OCI-LY1 (cell line): ENCODE measurements at regions not wholly inside any gene's neighbourhood (a gene's known extent, or its start where the extent isn't known, plus 50 kb on each side); places are given as distances from the start of the nearest gene placed in this dataset.
"Not testable (repeated sequence)": the region's sequence is repeated elsewhere in the genome, so short reads cannot be mapped to it uniquely, and the experiment has no call there.

Experiments used
- H2AFZ ChIP-seq: fragments of 200-600 bp; sonication (generic), shearing (Covaris generic); 2 replicates; pipeline ENCODE4 v1.6.0; 2014; ENCODE audit warnings: antibody characterized with exemption, mild to moderate bottlenecking, low read length
- H3F3A ChIP-seq: fragments of 200-600 bp; sonication (generic), shearing (Covaris generic); 2 replicates; pipeline ENCODE4 v1.6.0; 2014; ENCODE audit warnings: mild to moderate bottlenecking, antibody characterized with exemption, low read length, moderate library complexity; ENCODE audit not compliant: insufficient read depth
- H3K27ac ChIP-seq: fragments of 200-600 bp; sonication (generic); 2 replicates; pipeline ENCODE4 v1.5.1; 2014; ENCODE audit warnings: low read length, mixed run types, mild to moderate bottlenecking, low read depth; ENCODE audit not compliant: poor library complexity, severe bottlenecking
- H3K27me3 ChIP-seq: fragments of 200-600 bp; sonication (generic); 2 replicates; pipeline ENCODE4 v1.6.0; 2014; ENCODE audit warnings: antibody characterized with exemption, mild to moderate bottlenecking, low read length, moderate library complexity; ENCODE audit not compliant: insufficient read depth
- H3K36me3 ChIP-seq: fragments of 200-600 bp; sonication (generic); 2 replicates; pipeline ENCODE4 v1.6.1; 2014; ENCODE audit warnings: mild to moderate bottlenecking, antibody characterized with exemption, low read length, moderate library complexity, mixed read lengths; ENCODE audit not compliant: insufficient read depth
- H3K4me1 ChIP-seq: fragments of 200-600 bp; sonication (generic); 2 replicates; pipeline ENCODE4 v1.5.1; 2014; ENCODE audit warnings: mild to moderate bottlenecking, low read length, moderate library complexity; ENCODE audit not compliant: insufficient read depth, severe bottlenecking
- H3K4me2 ChIP-seq: fragments of 200-600 bp; sonication (generic), shearing (Covaris generic); 2 replicates; pipeline ENCODE4 v1.6.1; 2014; ENCODE audit warnings: low read length
- H3K4me3 ChIP-seq: fragments of 200-600 bp; sonication (generic); 2 replicates; pipeline ENCODE4 v1.5.1; 2014; ENCODE audit warnings: low read length, low read depth, mild to moderate bottlenecking, mixed read lengths; ENCODE audit not compliant: poor library complexity, severe bottlenecking
- H3K79me2 ChIP-seq: fragments of 200-600 bp; shearing (Covaris generic); 2 replicates; pipeline ENCODE4 v1.6.1; 2016; ENCODE audit warnings: mixed run types, low read length, mixed read lengths; ENCODE audit not compliant: insufficient read depth
- H3K9ac ChIP-seq: fragments of 200-600 bp; sonication (generic), shearing (Covaris generic); 2 replicates; pipeline ENCODE4 v1.6.1; 2014; ENCODE audit warnings: mild to moderate bottlenecking, low read length, mixed read lengths
- H3K9me2 ChIP-seq: fragments of 200-600 bp; sonication (generic), shearing (Covaris generic); 2 replicates; pipeline ENCODE4 v1.6.1; 2014; ENCODE audit warnings: low read depth, mild to moderate bottlenecking, low read length, mixed read lengths
- H3K9me3 ChIP-seq: fragments of 200-600 bp; shearing (Covaris generic); 2 replicates; pipeline ENCODE4 v1.6.1; 2014; ENCODE audit warnings: low read length, mixed read lengths
- H4K20me1 ChIP-seq: fragments of 200-600 bp; sonication (generic), shearing (Covaris generic); 2 replicates; pipeline ENCODE4 v1.6.0; 2016; ENCODE audit warnings: mild to moderate bottlenecking, low read length; ENCODE audit not compliant: insufficient read depth
- EZH2 ChIP-seq: fragments of 200-600 bp; sonication (generic), shearing (Covaris generic); IDR thresholded peaks from 2 replicates; pipeline ENCODE4 v1.8.0; 2017; ENCODE audit warnings: borderline replicate concordance, mixed run types, mild to moderate bottlenecking, antibody characterized with exemption, low read length, moderate library complexity, mixed read lengths
- TF ChIP-seq, protein P1 (sequence below): fragments of 200-600 bp; sonication (generic), shearing (Covaris generic); IDR thresholded peaks from 2 replicates; pipeline ENCODE4 v1.5.1; 2017; ENCODE audit warnings: mild to moderate bottlenecking, antibody characterized with exemption, low read length, moderate library complexity, mixed read lengths

DNA sequence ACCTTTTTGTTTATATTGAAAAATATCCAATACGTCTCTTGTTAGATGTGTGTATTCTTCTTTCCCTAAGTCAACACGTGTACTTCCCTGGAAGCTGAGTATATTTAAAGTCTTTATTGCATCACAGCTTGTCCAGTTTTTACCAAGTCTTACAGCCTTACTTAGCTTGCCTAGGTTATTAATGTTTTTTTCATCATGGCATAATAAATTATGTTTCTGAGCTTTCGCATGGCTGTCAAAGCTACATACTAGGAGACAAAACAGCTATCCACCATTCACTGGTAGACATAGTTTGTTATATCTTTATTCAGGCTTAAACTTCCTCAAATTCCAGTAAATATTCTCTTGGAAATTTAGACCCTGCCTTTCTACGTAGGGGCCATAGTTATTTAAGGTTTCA is 224.2 kb downstream of the BCHE start:
- no peaks in the 10 kb centered on the region for H3K9me3 ChIP-seq
- no peak overlapping the region for H3K9ac ChIP-seq
- H4K20me1 ChIP-seq = no peaks in the 10 kb centered on the region
- H3K27ac ChIP-seq = no peak overlapping the region
- H3K79me2 ChIP-seq = no peaks in the 10 kb centered on the region
- no peaks in the 10 kb centered on the region for H3K27me3 ChIP-seq
- H3K4me1 ChIP-seq = no peaks in the 10 kb centered on the region
- H3K4me2 ChIP-seq = no peak overlapping the region
- TF ChIP-seq, protein P1, sequence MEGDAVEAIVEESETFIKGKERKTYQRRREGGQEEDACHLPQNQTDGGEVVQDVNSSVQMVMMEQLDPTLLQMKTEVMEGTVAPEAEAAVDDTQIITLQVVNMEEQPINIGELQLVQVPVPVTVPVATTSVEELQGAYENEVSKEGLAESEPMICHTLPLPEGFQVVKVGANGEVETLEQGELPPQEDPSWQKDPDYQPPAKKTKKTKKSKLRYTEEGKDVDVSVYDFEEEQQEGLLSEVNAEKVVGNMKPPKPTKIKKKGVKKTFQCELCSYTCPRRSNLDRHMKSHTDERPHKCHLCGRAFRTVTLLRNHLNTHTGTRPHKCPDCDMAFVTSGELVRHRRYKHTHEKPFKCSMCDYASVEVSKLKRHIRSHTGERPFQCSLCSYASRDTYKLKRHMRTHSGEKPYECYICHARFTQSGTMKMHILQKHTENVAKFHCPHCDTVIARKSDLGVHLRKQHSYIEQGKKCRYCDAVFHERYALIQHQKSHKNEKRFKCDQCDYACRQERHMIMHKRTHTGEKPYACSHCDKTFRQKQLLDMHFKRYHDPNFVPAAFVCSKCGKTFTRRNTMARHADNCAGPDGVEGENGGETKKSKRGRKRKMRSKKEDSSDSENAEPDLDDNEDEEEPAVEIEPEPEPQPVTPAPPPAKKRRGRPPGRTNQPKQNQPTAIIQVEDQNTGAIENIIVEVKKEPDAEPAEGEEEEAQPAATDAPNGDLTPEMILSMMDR = no peak
- TF ChIP-seq EZH2 = no peak
- no peak overlapping the region for H3K4me3 ChIP-seq
- H3F3A ChIP-seq = no peaks in the 10 kb centered on the region
- H2AFZ ChIP-seq = no peak overlapping the region
- H3K36me3 ChIP-seq = no peaks in the 10 kb centered on the region
- H3K9me2 ChIP-seq = 0 out of 2 replicates have a peak, but pooled peaks cover 2% of the 10 kb centered on the region

DNA sequence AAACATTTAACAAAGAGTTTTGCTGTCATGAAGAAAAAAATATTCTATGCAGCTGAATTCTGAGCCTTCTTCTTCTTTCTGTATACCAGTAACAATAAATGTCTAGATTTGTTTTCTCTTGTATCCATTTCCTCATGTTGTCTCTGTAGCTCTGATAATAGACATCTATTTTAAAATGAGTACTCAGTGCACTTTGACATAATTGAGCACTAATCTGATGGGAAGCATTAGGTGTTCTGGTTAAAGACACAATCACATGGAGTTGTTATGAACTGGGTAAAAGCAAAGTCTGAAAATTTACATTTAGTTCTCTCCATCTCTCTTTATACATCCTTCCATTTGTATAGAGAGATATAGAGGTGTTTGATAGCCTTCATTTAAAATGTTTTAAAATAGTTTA is 230.0 kb downstream of the BCHE start:
- Histone ChIP-seq H3K4me2 (no peak overlapping the region), H2AFZ (no peak overlapping the region), H4K20me1 (no peaks in the 10 kb centered on the region), H3K27me3 (no peaks in the 10 kb centered on the region), H3K4me3 (no peak overlapping the region), H3K4me1 (no peaks in the 10 kb centered on the region), H3K79me2 (no peaks in the 10 kb centered on the region), H3K9me2 (0 out of 2 replicates have a peak, but pooled peaks cover 2% of the 10 kb centered on the region), H3K9me3 (no peaks in the 10 kb centered on the region), H3K36me3 (no peaks in the 10 kb centered on the region), H3K9ac (no peak overlapping the region), H3F3A (peaks cover 1% of the 10 kb centered on the region; the same call in 1 of the 2 replicates), H3K27ac (no peak overlapping the region)
- TF ChIP-seq, protein P1 = no peak
- TF ChIP-seq EZH2 = no peak

DNA sequence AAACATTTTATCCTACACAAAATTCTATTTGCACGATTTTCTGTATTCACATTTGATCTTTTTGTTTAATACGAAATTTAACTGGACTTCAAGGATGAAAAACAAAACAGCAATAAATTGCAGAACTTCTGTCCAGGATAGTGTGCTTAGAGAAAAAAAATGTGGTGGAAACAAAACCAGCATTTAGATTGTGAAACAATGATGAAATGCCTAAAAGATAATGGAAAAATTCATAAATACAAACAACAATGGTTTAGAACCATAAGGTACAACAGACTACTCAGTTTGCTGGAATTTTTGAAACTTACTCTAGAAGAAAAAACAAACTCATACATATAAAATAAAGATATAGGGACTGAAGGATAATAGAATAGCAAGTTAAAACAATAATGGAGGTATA is 234.0 kb downstream of the BCHE start:
- no peaks in the 10 kb centered on the region for H3K27me3 ChIP-seq
- H3K4me1 ChIP-seq = no peaks in the 10 kb centered on the region
- H3K79me2 ChIP-seq = no peaks in the 10 kb centered on the region
- no peaks in the 10 kb centered on the region for H3K9me2 ChIP-seq
- TF ChIP-seq EZH2 = no peak
- TF ChIP-seq, protein P1 = no peak
- H3K4me2 ChIP-seq = no peak overlapping the region
- no peak overlapping the region for H3K4me3 ChIP-seq
- H2AFZ ChIP-seq = no peak overlapping the region
- H3K9me3 ChIP-seq = no peaks in the 10 kb centered on the region
- peaks cover 6% of the 10 kb centered on the region; the same call in 1 of the 2 replicates for H3F3A ChIP-seq
- H3K27ac ChIP-seq = no peak overlapping the region
- no peaks in the 10 kb centered on the region for H3K36me3 ChIP-seq
- H3K9ac ChIP-seq = no peak overlapping the region
- no peaks in the 10 kb centered on the region for H4K20me1 ChIP-seq

DNA sequence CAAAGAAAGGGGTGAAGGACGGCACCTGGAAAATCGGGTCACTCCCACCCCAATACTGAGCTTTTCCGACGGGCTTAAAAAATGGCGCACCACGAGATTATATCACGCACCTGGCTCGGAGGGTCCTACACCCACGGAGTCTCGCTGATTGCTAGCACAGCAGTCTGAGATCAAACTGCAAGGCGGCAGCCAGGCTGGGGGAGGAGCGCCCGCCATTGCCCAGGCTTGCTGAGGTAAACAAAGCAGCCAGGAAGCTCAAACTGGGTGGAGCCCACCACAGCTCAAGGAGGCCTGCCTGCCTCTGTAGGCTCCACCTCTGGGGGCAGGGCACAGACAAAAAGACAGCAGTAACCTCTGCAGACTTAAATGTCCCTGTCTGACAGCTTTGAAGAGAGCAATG is 264.7 kb downstream of the BCHE start:
- not testable (repeated sequence) for H3K27ac ChIP-seq

More for the DNA sequence above, 264.7 kb downstream of the BCHE start:
- not testable (repeated sequence) for H3F3A ChIP-seq, H3K4me2 ChIP-seq, H3K9me3 ChIP-seq, H3K9ac ChIP-seq, H4K20me1 ChIP-seq, H3K9me2 ChIP-seq, H3K36me3 ChIP-seq, H3K4me1 ChIP-seq, H3K27me3 ChIP-seq, H2AFZ ChIP-seq, H3K79me2 ChIP-seq, H3K4me3 ChIP-seq
